GM18870 (cell line): ENCODE measurements at regions not wholly inside any gene's neighbourhood (a gene's known extent, or its start where the extent isn't known, plus 50 kb on each side); places are given as distances from the start of the nearest gene placed in this dataset.

Source experiments
- ATAC-seq: cut with Tn5 transposase; IDR thresholded peaks from one replicate; pipeline ENCODE4 v1.9.1; 2021; ENCODE audit warnings: moderate library complexity; ENCODE audit not compliant: unreplicated experiment

DNA sequence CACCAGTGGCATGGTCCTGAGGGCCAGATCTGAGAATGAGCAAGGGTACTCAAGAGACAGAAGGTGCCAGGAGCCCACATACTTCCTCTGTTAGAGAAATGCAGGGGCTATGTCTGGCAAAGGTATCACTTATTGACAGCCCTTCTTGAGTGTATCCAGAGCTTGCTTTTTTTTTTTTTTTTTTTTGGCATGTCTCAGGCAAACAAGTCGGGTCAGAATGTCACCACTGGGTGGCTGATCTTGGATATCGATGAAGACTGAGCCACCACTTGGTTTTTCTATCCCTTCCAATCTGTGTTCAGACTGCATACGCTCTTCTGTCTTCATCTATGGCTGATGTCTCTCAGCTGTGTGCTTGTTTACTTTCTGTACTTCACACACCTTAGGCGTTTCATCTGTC lies 363.4 kb upstream of the C2CD4B start:
- no peak for ATAC-seq

DNA sequence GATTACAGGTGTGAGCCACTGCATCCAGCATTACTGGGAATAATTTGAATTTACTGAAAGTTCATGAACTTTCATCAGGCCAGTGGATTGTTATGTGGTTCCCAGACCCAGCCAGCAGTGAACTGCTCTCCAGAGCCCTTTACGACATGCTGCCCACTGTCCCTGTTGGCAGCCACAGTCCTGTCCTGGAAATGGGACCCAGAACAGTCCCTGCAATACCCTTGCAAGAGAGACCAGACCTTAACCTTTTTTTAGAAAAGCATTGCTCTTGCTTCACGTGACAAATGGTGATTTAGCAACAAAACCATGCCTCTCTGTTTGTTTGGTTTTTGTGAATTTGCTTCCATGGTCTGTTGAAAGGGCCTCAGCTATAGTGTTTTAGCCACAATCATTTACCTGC lies 367.3 kb upstream of the C2CD4B start:
- no peak for ATAC-seq

DNA sequence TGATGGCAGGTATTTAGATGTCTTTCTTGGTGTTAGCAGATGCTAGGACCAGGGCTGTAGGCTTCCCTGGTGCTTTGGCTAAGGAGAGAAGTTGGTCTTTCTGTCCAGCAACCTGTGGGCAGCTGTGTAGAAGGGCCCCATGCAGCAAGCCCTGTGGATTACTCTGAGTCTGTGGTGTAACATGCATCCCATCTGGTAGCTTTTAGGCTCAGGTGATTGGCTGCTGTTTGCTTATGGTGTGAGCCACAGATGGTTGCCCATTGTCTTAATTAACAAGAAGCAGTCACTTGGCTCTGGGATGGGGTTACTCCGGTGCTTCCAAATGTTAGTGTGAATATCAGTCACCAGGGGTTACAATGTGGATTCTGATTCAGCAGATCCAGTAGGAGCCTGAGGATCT lies 368.6 kb upstream of the C2CD4B start:
- ATAC-seq: no peak

DNA sequence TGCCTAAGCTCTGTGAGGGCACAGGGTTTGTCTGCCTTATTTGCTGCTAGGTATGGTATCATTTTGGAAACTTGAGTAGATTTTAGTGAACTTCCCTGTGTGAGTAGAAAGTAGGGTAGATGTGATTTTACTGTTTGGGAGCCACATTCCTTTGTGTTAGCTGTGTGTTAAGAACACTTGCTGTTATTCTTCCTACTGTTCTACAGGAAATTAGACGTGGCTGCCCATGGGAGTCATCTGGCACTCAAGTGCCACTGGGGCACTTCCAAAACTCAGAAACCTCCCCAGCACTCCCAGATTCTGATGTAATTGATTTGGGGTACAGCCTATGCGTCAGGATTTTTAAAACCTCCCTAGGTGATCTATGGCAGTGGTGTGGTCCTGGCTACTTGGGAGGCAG lies 369.9 kb upstream of the C2CD4B start:
- no peak for ATAC-seq

DNA sequence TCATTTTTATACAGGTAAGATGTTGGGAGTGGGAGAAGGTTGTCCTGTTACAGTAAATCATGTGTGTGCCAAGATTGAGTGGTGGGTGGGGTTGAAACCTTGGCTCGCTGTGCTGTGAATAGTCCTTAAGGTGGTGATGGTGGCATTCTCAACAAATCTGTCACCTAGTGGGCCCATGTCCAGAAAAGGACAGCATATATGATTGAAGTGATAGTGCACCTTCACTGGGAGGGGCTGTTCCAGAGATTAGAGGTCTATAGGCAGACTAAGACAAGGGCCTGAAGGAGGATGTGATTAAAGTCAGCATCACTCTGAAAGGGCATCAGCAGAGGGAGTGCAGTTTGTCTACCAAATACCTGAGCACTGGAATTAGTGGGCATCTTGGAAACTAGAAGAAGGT lies 374.2 kb upstream of the C2CD4B start:
- ATAC-seq: no peak

DNA sequence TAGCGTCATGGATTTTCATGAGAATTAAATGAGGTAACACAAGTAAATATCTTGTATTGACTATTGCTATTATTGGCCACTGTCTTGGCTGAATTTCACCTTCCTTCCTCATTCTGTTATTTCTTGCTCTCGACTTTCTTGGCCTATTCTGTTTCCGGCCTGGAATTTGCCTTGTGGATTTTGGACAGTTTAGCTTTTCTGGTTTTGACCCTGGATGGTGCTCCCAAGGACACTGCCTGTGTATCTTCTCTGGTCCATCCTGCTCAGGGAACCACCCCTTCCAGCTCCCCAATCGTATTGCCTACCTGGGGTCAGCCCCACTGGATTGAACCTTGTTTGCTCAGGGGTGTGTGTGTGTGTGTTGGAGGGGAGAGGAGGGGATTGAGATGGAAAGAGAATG lies 376.2 kb upstream of the C2CD4B start:
- ATAC-seq: no peak

DNA sequence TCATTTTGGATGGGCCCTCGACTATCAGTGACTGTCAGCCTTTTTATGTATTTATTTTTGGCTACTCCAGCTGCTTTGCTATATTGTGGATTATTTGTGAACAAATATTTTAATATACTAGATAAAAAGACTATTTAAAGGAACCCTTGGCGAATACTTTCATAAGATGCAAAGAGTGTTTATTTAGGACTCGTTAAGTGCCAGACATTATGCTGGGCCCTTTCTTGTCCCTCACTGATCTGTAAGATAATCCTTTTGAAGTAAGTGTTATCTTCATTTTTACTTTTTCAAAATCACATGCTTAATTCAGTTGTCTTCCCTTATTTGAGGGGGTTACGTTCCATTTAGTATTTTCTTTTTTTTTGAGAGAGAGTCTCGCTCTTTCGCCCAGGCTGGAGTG lies 376.8 kb upstream of the C2CD4B start:
- ATAC-seq: no peak

DNA sequence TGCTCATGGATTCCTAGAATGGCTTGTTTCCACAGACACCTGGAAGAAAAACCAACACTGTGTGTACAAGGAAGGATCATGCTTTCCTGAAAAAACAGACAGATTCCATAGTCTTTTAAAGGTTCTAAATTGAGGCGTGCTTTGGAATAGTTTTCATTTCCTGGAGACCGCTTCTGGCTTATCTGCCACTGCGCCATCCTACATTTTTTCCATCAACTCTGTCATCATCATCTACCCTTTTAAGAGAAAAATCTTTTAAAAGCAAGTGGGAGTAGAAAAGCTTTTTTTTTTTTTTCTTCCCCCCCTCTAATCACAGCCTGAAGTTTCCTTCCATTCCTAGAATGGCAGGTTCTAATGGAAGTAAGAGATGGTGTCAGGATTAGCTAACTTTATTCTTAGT lies 379.4 kb upstream of the C2CD4B start:
- no peak for ATAC-seq

DNA sequence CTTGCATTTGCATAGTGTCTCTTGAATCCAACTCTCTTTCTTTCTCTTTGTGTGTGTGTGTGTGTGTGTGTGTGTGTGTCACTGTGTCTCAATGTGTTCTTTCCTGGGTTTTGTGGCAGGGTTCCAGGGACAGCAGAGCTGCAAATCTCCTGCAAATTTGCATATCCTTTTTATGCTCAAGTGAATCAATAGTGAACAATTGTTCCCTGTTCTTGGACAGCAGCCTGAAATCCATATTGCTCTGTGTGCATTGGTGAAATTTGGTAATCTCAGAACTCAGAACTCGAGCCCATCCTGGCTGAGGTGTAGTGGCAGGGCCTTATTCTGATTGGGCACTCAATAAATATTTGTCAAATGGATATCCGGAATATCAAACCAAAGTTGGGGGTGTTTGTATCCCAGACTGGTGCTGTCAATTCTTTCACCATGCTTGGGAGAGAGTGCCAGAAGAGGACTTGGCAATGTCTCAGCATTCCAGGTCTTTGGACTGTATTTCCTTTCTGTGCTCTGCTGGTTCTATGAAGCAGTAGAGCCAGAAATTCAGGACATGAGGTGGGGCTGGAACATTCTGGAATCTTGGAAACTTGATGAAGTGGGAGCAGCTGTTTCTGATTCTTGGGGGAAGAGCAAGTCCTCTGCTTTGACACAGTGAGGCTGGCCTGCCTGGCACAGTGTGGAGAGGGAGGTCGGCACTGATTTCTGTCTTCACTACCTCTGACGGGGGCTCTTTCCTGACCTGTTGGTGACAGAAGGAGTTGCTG lies 380.6 kb upstream of the C2CD4B start:
- no peak for ATAC-seq

DNA sequence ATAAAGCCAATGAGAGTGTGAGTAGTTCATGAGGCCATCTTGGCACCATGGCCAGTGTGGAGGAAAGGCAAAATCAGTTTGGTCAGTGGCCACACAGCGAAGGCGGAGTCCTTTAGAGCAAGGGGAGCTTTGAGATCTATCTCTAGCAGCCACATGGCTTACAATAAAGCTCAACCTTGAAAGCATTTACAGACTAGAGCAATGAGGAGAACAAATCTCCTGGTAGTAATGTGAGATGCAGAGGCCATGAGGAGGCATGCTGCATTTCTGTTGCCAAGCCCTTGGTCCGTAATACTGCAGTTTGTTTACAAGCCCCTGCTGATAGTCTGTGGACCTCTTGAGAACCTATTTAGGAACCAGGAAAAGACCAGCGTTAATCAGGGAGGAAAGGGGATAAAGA lies 381.5 kb upstream of the C2CD4B start:
- ATAC-seq: no peak

DNA sequence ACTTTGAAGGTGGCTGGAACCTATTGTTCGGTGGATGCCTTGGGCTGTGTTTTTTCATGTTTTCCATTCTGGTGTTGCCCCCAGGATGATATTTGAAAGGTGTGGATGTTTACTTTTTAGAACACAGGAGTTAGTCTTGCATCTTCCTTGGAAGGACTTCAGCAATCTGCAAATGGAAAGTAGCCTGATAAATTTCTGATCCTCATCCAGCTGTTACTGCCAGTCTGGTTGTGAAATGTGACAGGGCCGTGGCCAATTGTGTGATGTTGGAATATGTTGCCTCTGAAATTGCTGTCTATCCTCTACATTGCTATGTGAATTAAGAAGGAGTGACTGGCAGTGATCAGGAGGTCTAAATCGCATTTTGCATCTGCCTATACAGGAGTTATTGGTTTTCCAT lies 382.5 kb upstream of the C2CD4B start:
- no peak for ATAC-seq

DNA sequence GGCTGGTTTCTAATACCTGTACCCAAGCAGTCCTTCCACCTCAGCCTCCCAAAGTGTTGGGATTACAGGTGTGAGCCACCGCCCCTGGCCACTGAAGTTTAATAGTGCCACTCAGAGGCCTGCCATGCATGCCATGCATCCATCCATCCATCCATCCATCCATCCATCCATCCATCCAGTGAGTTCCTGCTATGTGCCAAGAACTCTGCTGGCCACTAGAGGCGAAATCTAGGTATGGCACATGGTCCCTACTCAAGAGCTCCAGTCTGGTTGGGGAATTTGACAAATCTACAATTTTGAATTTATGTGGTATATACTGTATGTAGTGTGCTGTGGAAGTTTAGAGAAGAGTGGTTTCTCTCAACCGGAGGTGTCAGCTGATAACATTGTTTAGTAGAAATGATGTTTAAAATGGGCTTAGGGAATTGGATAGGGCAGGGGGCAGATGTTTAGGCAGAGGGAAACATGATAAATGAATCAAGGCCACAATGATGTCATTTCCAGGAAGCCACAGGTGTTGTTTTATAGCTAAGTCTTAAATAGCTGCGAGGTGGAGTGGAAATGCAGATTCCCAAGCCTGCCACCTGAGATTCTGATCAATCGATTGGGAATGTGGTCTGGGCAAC lies 384.4 kb upstream of the C2CD4B start:
- ATAC-seq: no peak

DNA sequence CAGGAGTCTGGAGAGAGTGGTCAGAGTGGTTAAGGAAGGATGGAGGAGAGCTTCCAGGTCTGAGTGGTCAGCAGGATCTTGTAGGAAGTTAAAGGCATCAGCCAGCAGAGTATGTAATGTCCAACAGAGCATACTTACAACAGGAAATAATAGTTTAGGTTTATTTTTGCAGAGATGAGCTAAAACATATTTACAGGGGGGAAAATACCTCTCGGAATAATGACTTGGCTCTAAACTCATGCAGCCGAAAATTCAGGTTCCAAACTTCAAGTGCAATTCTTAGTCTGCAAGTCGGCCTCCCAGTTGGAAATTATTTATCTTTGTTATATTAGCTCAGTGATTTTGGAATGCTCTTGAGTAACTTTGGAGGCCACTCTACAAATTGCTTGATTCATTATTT lies 385.0 kb upstream of the C2CD4B start:
- no peak for ATAC-seq

DNA sequence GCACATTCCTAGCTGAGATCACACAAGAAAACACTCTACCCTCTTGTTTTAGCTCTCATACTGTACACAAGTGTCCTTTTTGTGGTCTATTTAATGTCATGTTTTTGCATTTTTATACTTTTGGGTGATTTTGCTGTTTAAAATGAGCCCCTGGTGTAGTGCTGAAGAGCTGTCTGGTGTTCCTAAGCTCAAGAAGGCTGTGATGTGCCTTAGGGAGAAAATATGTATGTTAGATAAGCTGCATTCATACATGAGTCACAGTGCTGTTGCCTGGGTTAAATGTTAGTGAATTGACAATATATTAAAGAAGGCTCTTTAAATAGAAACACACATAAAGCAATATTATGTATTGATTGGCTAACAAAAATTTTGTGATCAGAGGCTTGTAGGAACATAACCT lies 387.4 kb upstream of the C2CD4B start:
- ATAC-seq: no peak

DNA sequence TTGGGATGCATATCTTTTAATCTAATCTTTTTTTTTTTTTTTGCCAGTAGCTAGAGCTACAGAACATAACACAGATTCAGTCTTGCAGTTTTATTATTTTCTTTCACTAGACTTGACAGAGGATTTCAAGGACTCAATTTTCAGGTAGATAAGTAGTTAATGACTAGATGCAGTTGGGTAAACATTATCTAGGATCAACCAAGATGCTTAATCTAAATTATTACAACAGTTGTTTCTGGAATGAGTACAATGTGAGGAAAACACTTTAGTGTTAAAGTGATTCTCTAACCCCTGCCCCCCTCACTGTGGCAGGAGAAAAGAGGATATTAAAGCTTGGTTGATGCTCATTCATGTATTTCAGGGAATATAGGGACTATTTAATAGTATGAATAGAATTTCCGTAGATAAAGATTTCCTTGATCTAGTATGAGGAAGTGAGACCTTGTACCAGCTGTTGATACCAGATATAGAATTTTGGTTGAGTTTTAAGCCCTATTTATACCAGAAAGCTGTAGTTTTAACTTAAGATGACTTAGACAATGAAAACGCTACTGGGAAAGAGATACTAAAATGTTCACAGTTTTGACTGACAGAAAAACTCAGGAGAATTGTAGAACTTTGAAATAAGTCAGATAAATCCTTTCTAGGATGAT lies 389.0 kb upstream of the C2CD4B start:
- no peak for ATAC-seq

DNA sequence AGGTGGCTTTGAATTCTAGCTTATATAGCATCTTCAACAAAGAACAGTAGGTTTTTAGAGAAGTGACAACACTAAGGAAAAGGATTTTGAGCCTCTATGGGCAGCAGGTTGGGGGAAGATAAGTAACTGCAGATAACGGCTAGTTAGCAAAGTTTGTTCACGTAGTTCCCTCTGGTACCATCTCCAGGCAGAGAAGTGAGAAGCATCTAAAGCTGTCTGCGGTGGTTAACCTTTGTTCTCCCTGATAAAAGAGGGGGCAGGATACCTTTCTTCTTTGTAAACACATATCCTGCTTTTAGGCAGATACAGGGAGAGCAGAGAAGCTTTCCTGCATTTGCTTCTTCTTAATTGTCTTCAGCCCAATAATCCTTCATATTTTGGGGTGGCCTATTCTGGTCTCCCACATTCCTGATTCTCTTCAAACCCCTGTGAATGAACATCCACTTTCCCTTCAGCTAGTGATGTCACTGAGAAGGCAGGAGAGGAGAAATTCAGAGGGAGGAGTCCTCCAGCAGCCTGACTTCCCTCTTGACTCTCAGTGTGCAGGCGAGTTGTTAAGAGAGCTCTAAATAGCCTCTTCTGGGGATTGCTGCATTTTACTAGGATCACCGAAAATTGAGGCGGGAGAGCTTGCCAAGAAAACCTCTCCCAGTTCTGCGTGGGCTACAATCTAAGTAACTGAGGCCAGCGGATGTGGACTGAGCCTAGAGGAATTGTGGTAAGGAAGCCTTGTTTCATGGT lies 393.7 kb upstream of the C2CD4B start:
- no peak for ATAC-seq

DNA sequence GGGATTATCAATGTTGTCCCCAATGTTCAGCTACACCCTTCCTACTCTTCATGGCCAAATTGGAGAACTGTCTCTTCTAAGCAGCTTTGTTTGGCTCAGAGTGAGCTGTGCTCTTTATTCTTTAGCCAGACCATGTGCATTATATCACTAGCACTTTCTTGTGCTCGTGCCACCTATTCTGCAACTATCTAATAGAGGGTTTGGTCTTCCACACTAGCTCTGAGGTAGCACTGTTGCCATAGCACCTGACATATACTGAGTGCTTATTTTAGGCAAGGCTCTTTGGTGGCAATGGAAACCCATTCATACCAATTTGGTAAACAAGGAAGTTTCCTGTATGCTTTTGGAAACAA lies 394.3 kb upstream of the C2CD4B start:
- ATAC-seq: no peak

DNA sequence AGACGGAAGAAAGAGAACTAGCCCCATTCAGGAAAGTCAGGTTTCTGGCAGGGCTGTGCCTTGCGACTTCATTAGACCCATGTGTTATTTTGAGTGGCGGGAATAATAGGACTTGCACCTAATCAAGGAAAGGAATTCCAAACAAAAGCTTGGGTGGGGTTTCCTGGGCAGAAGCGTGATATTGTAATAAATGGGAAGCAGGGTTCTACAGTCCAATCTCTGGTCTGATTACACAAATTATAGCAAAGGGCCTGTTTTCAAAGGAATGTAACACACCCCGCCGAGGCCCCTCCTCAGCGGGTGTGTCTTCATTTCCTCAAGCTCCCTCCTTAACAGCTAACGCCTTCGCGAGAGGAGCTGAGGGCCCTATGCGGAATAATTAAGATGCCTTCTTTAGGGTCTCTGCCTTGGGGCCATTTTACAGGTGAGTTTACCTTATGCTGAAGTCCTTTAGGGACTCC lies 396.0 kb upstream of the C2CD4B start:
- ATAC-seq: no peak

DNA sequence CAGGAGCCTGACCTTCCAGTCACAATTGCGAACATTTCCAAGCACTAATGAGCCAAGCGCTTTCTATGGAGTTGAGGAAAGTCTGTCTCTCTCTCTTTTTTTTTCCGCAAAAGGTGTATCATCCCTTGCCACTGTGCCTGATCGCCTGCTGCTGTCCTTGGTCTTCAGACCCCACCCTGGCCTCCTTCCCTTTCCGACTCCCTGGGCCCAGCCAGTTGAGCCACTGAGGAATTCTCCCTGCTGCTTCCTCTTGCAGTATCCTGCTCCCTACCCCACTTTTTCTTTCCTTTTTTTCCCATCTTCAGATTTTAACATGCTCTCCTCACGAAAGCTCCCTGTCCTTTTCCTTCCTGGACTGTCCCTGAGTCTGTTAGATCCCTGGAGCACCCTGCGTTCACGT lies 396.5 kb upstream of the C2CD4B start:
- no peak for ATAC-seq

DNA sequence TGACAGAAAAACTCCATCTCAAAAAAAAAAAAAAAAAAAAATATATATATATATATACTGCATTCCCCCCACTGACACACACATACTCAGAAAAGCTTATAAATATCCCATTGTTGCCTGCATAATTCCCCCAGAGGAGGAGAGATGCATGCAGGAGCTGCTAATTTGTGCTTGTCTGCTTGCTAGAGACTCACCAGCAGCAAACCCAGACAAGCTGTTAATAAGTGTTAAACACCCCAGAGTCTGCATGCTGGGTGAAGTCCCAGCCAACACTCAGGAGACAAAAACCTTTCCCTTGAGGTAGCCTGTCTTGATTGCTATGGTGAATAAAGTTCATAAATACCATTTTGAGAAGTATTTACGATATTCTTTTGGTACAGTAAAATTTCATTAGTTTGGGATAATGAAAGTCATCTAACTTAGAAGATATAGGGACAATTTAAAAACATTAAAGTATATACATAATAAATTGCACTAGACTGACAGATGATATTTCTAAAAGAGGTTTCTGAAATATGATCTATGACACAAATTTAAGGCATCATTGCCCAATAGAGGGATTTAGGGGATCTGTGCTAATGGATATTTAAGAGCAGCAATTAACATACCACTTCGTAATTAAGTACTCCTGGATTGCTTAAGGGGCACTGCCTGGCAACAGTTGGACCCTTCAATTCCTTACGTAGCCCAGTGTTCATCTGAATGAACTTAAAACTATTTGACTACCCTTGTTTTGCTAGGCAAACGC lies 400.0 kb upstream of the C2CD4B start:
- ATAC-seq: no peak

DNA sequence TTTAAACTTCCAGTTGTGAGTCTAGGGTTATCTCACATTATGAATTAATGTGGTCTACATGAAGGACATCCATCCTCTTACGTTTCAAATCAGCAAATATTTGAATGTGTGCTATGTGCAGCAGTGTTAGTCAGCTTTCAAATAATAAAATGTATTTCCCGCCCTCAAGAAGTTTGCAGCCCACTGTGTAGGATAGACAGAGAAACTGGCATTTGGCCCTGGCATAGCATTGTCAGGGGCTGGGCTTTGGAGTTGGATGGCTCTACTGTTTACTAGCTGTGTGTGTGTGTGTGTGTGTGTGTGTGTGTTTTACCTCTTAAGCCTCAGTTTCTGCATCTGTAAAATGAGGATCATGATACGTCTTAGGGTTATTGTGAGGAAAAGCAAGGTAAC lies 400.5 kb upstream of the C2CD4B start:
- ATAC-seq: no peak
